H1 (cell line): ENCODE measurements at regions not wholly inside any gene's neighbourhood (a gene's known extent, or its start where the extent isn't known, plus 50 kb on each side); places are given as distances from the start of the nearest gene placed in this dataset.

ENCODE experiments used
- CTCF ChIA-PET: fragments of 300-600 bp; sonication (Branson Sonifier 250); formaldehyde crosslinking; loops from one replicate; lab custom pipeline; 2021; ENCODE audit not compliant: partially characterized antibody; lab: Charles Lee
- POLR2A ChIA-PET: fragments of 300-600 bp; sonication (Branson Sonifier 250); formaldehyde crosslinking; loops from one replicate; lab custom pipeline; 2021; ENCODE audit warnings: inconsistent platforms; ENCODE audit not compliant: partially characterized antibody; lab: Charles Lee
- DNase-seq, 2 experiments: peaks; one replicate each; pipeline versions ENCODE4 v3.0.0 to v3.0.0-alpha.2; 2010 to 2022; ENCODE audit warnings: low spot score in 2 of 2, low read depth in 1 of 2, mixed read lengths in 1 of 2
- FAIRE-seq: peaks from 2 replicates; lab custom pipeline; 2011; peaks lifted over from hg19 to GRCh38; lab: Jason Lieb, UNC
- H2AFZ ChIP-seq: 2 replicates; pipeline ENCODE4 v1.8.1; 2012; ENCODE audit warnings: low read length, inconsistent platforms
- H2AK5ac ChIP-seq: 2 replicates; pipeline ENCODE4 v1.6.1; 2013; ENCODE audit warnings: low read depth, low read length
- H2BK120ac ChIP-seq: replicated peaks from 2 replicates; pipeline ENCODE3; 2013; ENCODE audit warnings: low read depth, low read length, inconsistent platforms
- H2BK12ac ChIP-seq: 2 replicates; pipeline ENCODE4 v1.6.1; 2013; ENCODE audit warnings: low read depth, low read length
- H2BK15ac ChIP-seq: 2 replicates; pipeline ENCODE4 v1.6.1; 2013; ENCODE audit warnings: low read length
- H2BK20ac ChIP-seq: 2 replicates; pipeline ENCODE4 v1.6.1; 2013; ENCODE audit warnings: low read length
- H2BK5ac ChIP-seq: 2 replicates; pipeline ENCODE4 v1.6.1; 2013; ENCODE audit warnings: low read depth, low read length
- H3K14ac ChIP-seq: 2 replicates; pipeline ENCODE4 v1.6.1; 2013; ENCODE audit warnings: inconsistent platforms; ENCODE audit not compliant: insufficient read length
- H3K18ac ChIP-seq: 2 replicates; pipeline ENCODE4 v1.6.1; 2013; ENCODE audit warnings: low read length; ENCODE audit errors: extremely low read depth
- H3K23ac ChIP-seq: 2 replicates; pipeline ENCODE4 v1.6.1; 2013; ENCODE audit warnings: inconsistent platforms; ENCODE audit not compliant: insufficient read length
- H3K23me2 ChIP-seq: 2 replicates; pipeline ENCODE4 v1.6.1; 2013; ENCODE audit warnings: low read depth, low read length
- H3K27ac ChIP-seq: 2 replicates; pipeline ENCODE4 v1.6.1; 2011; ENCODE audit warnings: low read depth, low read length, inconsistent platforms
- H3K27me3 ChIP-seq, 4 experiments: replicated peaks in 1 of 4; 1 replicate in 1 of 4; 2 replicates in 3 of 4; pipeline versions ENCODE4 v1.6.1 to v1.8.1; 2011 to 2013; ENCODE audit warnings: low read length in 3 of 4, mild to moderate bottlenecking in 3 of 4, inconsistent platforms in 2 of 4, mixed read lengths in 2 of 4, moderate library complexity in 1 of 4; ENCODE audit not compliant: control insufficient read depth in 3 of 4, insufficient read depth in 3 of 4; ENCODE audit errors: extremely low read depth in 1 of 4
- H3K36me3 ChIP-seq, 4 experiments: 2 replicates each; pipeline versions ENCODE4 v1.6.1 to v1.8.1; 2011 to 2013; ENCODE audit warnings: mild to moderate bottlenecking in 4 of 4, low read length in 3 of 4, moderate library complexity in 2 of 4, control low read depth in 1 of 4, inconsistent platforms in 1 of 4; ENCODE audit not compliant: insufficient read depth in 4 of 4, control insufficient read depth in 2 of 4
- H3K4ac ChIP-seq: replicated peaks from 2 replicates; pipeline ENCODE3; 2013; ENCODE audit warnings: low read length, low read depth, mixed read lengths, inconsistent platforms; ENCODE audit not compliant: insufficient read length
- H3K4me1 ChIP-seq, 4 experiments: replicated peaks in 1 of 4; 1 replicate in 1 of 4; 2 replicates in 3 of 4; pipeline versions ENCODE4 v1.6.1 to v1.8.1; 2011 to 2013; ENCODE audit warnings: low read length in 3 of 4, inconsistent platforms in 2 of 4, mixed read lengths in 1 of 4; ENCODE audit not compliant: insufficient read depth in 4 of 4, control insufficient read depth in 3 of 4
- H3K4me2 ChIP-seq, 2 experiments: 2 replicates each; pipeline versions ENCODE4 v1.6.1 to v1.8.1; 2011 to 2013; ENCODE audit warnings: low read depth in 2 of 2, low read length in 2 of 2, control low read depth in 1 of 2, inconsistent platforms in 1 of 2, mild to moderate bottlenecking in 1 of 2; ENCODE audit not compliant: insufficient read depth in 1 of 2
- H3K4me3 ChIP-seq, 4 experiments: fragments of 200-600, 300-600 bp in 1 of 4; sonication (generic), shearing (Covaris generic), sonication (Bioruptor Twin) in 1 of 4; 2 replicates each; pipeline versions ENCODE4 v1.5.1 to v1.8.1; 2011 to 2016; ENCODE audit warnings: low read length in 4 of 4, low read depth in 3 of 4, control low read depth in 2 of 4, inconsistent platforms in 2 of 4, mild to moderate bottlenecking in 2 of 4, mixed read lengths in 1 of 4, moderate library complexity in 1 of 4; ENCODE audit not compliant: insufficient read depth in 2 of 4; ENCODE audit errors: extremely low read depth in 1 of 4
- H3K56ac ChIP-seq: replicated peaks from 2 replicates; pipeline ENCODE3; 2013; ENCODE audit warnings: low read depth, mild to moderate bottlenecking, mixed read lengths, low read length, inconsistent platforms; ENCODE audit not compliant: insufficient read length
- H3K79me1 ChIP-seq: 2 replicates; pipeline ENCODE4 v1.6.1; 2013; ENCODE audit warnings: low read depth, low read length, control low read depth
- H3K79me2 ChIP-seq, 2 experiments: 2 replicates each; pipeline versions ENCODE4 v1.6.1 to v1.8.1; 2012 to 2013; ENCODE audit warnings: low read length in 2 of 2, mild to moderate bottlenecking in 2 of 2, inconsistent platforms in 1 of 2; ENCODE audit not compliant: insufficient read depth in 2 of 2, control insufficient read depth in 1 of 2
- H3K9ac ChIP-seq, 4 experiments: replicated peaks in 1 of 4; 1 replicate in 1 of 4; 2 replicates in 3 of 4; pipeline versions ENCODE4 v1.6.1 to v1.8.1; 2011 to 2013; ENCODE audit warnings: low read depth in 3 of 4, low read length in 3 of 4, control low read depth in 2 of 4, mild to moderate bottlenecking in 2 of 4, moderate library complexity in 2 of 4, inconsistent platforms in 1 of 4; ENCODE audit errors: extremely low read depth in 1 of 4
- H3K9me3 ChIP-seq, 2 experiments: 2 replicates each; pipeline versions ENCODE4 v1.6.1 to v1.8.1; 2012 to 2013; ENCODE audit warnings: mild to moderate bottlenecking in 2 of 2, moderate library complexity in 2 of 2, control low read depth in 1 of 2, inconsistent platforms in 1 of 2, low read depth in 1 of 2, low read length in 1 of 2, mixed read lengths in 1 of 2; ENCODE audit not compliant: insufficient read depth in 2 of 2
- H4K20me1 ChIP-seq, 2 experiments: replicated peaks in 1 of 2; 2 replicates each; pipeline versions ENCODE3 to v1.8.1; 2011 to 2013; ENCODE audit warnings: inconsistent platforms in 2 of 2, low read length in 2 of 2, mild to moderate bottlenecking in 1 of 2; ENCODE audit not compliant: insufficient read depth in 2 of 2, control insufficient read depth in 1 of 2
- H4K5ac ChIP-seq: 2 replicates; pipeline ENCODE4 v1.6.1; 2013; ENCODE audit warnings: low read length, low read depth, mixed read lengths, inconsistent platforms; ENCODE audit not compliant: insufficient read length
- H4K8ac ChIP-seq: 2 replicates; pipeline ENCODE4 v1.8.0; 2013; ENCODE audit warnings: mild to moderate bottlenecking, moderate library complexity, low read length, inconsistent platforms; ENCODE audit not compliant: insufficient read depth; ENCODE audit errors: extremely low read depth
- H4K91ac ChIP-seq: replicated peaks from 2 replicates; pipeline ENCODE3; 2013; ENCODE audit warnings: low read length, mixed read lengths, inconsistent platforms; ENCODE audit not compliant: insufficient read length
- ATF2 ChIP-seq: IDR thresholded peaks from 2 replicates; pipeline ENCODE4 v1.6.1; 2012; ENCODE audit warnings: low read length, inconsistent platforms
- BRCA1 ChIP-seq: IDR thresholded peaks from 2 replicates; pipeline ENCODE4 v1.6.1; 2012; ENCODE audit warnings: low read depth, low read length, improper control_type of control experiment
- CHD1 ChIP-seq: IDR thresholded peaks from 2 replicates; pipeline ENCODE4 v1.6.1; 2012; ENCODE audit warnings: low read depth, low read length, improper control_type of control experiment
- CREB1 ChIP-seq: IDR thresholded peaks from 2 replicates; pipeline ENCODE4 v1.6.1; 2012; ENCODE audit warnings: inconsistent platforms
- EGR1 ChIP-seq: IDR thresholded peaks from 2 replicates; pipeline ENCODE4 v1.6.1; 2011; ENCODE audit warnings: low read depth, low read length, borderline replicate concordance
- KDM5A ChIP-seq: fragments of 200-600 bp; IDR thresholded peaks from 2 replicates; pipeline ENCODE4 v1.7.1; 2012; ENCODE audit warnings: mild to moderate bottlenecking, low read length, inconsistent platforms, mixed read lengths
- POLR2A ChIP-seq, 2 experiments: IDR thresholded peaks; 1 replicate in 1 of 2; 2 replicates in 1 of 2; pipeline ENCODE4 v1.6.1; 2011; ENCODE audit warnings: low read depth in 2 of 2, low read length in 2 of 2, mild to moderate bottlenecking in 2 of 2; ENCODE audit errors: control extremely low read depth in 1 of 2
- POLR2AphosphoS5 ChIP-seq: IDR thresholded peaks from 2 replicates; pipeline ENCODE4 v1.6.1; 2011; ENCODE audit warnings: low read depth, low read length
- RAD21 ChIP-seq, 2 experiments: IDR thresholded peaks in 1 of 2; conservative IDR thresholded peaks in 1 of 2; 2 replicates each; pipeline ENCODE4 v1.6.1; 2011; ENCODE audit warnings: low read depth in 2 of 2, low read length in 2 of 2, improper control_type of control experiment in 1 of 2, inconsistent platforms in 1 of 2, mild to moderate bottlenecking in 1 of 2, moderate library complexity in 1 of 2
- RXRA ChIP-seq: IDR thresholded peaks from 2 replicates; pipeline ENCODE4 v1.6.1; 2011; ENCODE audit warnings: low read depth, mild to moderate bottlenecking, low read length, moderate library complexity; ENCODE audit not compliant: insufficient read depth
- SIX5 ChIP-seq: IDR thresholded peaks from 2 replicates; pipeline ENCODE4 v1.6.1; 2011; ENCODE audit warnings: mild to moderate bottlenecking, low read depth, low read length
- SP4 ChIP-seq: IDR thresholded peaks from 2 replicates; pipeline ENCODE4 v1.6.1; 2012; ENCODE audit warnings: low read length, inconsistent platforms
- TAF1 ChIP-seq: IDR thresholded peaks from 2 replicates; pipeline ENCODE4 v1.6.1; 2011; ENCODE audit warnings: mild to moderate bottlenecking, low read depth, low read length
- TEAD4 ChIP-seq: IDR thresholded peaks from 2 replicates; pipeline ENCODE4 v1.6.1; 2012; ENCODE audit warnings: low read depth, low read length, inconsistent platforms, mixed read lengths
- WGBS, 2 experiments: shearing (Covaris generic) in 1 of 2; methylation state at CpG; one replicate each; pipeline versions ENCODE4 v1.1.6 to v1.1.7; 2013 to 2015; ENCODE audit warnings: low lambda C conversion rate in 2 of 2, mixed read lengths in 2 of 2, inconsistent platforms in 1 of 2, low coverage in 1 of 2, missing lambda C conversion rate in 1 of 2; ENCODE audit not compliant: insufficient replicate concordance in 2 of 2, insufficient coverage in 1 of 2, insufficient read length in 1 of 2; ENCODE audit errors: extremely low coverage in 1 of 2, missing lambda C conversion rate in 1 of 2; 5-methylcytosine and 5-hydroxymethylcytosine counted together

GRCh38 chr16:85382717-85383118 lies 230.4 kb upstream of the GSE1 start:
- Histone ChIP-seq H4K8ac (no peak overlapping the region), H2BK20ac (no peak overlapping the region), H2BK5ac (peak overlapping the region; percentile 67; the same call in 1 of the 2 replicates), H3K9me3 (no peaks in the 10 kb centered on the region), H3K36me3 (no peaks in the 10 kb centered on the region; a peak in 1 of 8 replicates), H3K79me1 (peaks cover 6% of the 10 kb centered on the region; the same call in 1 of the 2 replicates), H3K23me2 (peaks cover 5% of the 10 kb centered on the region), H3K14ac (peak overlapping the region; percentile 8), H2BK15ac (no peak overlapping the region), H3K27ac (no peak overlapping the region), H3K23ac (peak overlapping the region; percentile 53), H3K18ac (no peak overlapping the region), H3K4me1 (no peaks in the 10 kb centered on the region; a peak in 2 of 7 replicates), H3K79me2 (no peaks in the 10 kb centered on the region), H4K20me1 (peaks cover 4 to 10% of the 10 kb centered on the region in 2 experiments), H4K91ac (peak overlapping the region; percentile 81), H2BK120ac (no peak overlapping the region), H2AFZ (no peak overlapping the region), H3K4me2 (no peak overlapping the region), H3K4ac (peak overlapping the region; percentile 94), H2AK5ac (peak overlapping the region; percentile 44; the same call in 1 of the 2 replicates), H3K56ac (no peak overlapping the region), H3K9ac (peak overlapping the region in 1 of 4 experiments; percentile 15; a peak in 1 of 7 replicates), H4K5ac (no peak overlapping the region), H2BK12ac (peak overlapping the region; percentile 11; the same call in 1 of the 2 replicates), H3K27me3 (no peaks in the 10 kb centered on the region; a peak in 1 of 7 replicates), H3K4me3 (no peak overlapping the region)
- TF ChIP-seq CREB1 (no peak), ATF2 (no peak), KDM5A (no peak), TEAD4 (no peak), TAF1 (no peak), CHD1 (no peak), RAD21 (IDR thresholded peaks at IDR 0.05 in 1 of 2, conservative IDR thresholded peaks at IDR 0.05 in 1 of 2; ENCODE audit: low read depth in 2 of 2, low read length in 2 of 2) (no peak), SP4 (no peak), SIX5 (no peak), POLR2A (IDR thresholded peaks at IDR 0.05; ENCODE audit: control extremely low read depth in 1 of 2, low read depth in 2 of 2, low read length in 2 of 2) (no peak), RXRA (no peak), POLR2AphosphoS5 (no peak; the same call in 1 of the 2 replicates), BRCA1 (no peak), EGR1 (no peak)
- no peak for DNase-seq
- CTCF ChIA-PET: interaction anchor here (1.0 to 10.2 kb wide), 5 partner anchors 13 to 233 kb away, joined by 3 to 78 read pairs (median 5); no protein-coding TSS in a partner anchor
- POLR2A ChIA-PET: no interaction called here
- WGBS, 2 experiments: 89% methylated on average over 11 of the region's 11 CpGs; no CpG with 5 or more reads in 1 of the 2 experiments
- no peak for FAIRE-seq
